ENCODE measurements at regions not wholly inside any gene's neighbourhood (a gene's known extent, or its start where the extent isn't known, plus 50 kb on each side); places are given as distances from the start of the nearest gene placed in this dataset.

GRCh38 chr12:123034865-123035264, 54.4 kb downstream of the ARL6IP4 start:
- no peak overlapping the region for H3K4ac ChIP-seq (replicated peaks; ENCODE audit: insufficient read length, low read depth, low read length)
- no peak overlapping the region for H2BK20ac ChIP-seq (ENCODE audit: low read length)
- no peak overlapping the region for H4K5ac ChIP-seq (ENCODE audit: insufficient read length, low read depth, low read length)
- FAIRE-seq: no peak
- no peak overlapping the region for H3K56ac ChIP-seq (replicated peaks; ENCODE audit: insufficient read length, low read depth, low read length)
- no peak overlapping the region for H2AK5ac ChIP-seq (ENCODE audit: low read depth, low read length)
- no peaks in the 10 kb centered on the region for H3K36me3 ChIP-seq (ENCODE audit: control insufficient read depth in 2 of 4, insufficient read depth in 4 of 4, low read length in 3 of 4)
- H4K91ac ChIP-seq (replicated peaks; ENCODE audit: insufficient read length, low read length): no peak overlapping the region
- H3K23me2 ChIP-seq (ENCODE audit: low read depth, low read length): no peaks in the 10 kb centered on the region
- H3K4me2 ChIP-seq (ENCODE audit: insufficient read depth in 1 of 2, low read depth in 2 of 2, low read length in 2 of 2): no peak overlapping the region
- H3K9ac ChIP-seq (replicated peaks in 1 of 4; ENCODE audit: extremely low read depth in 1 of 4, low read depth in 3 of 4, low read length in 3 of 4): no peak overlapping the region
- no peak overlapping the region for H3K18ac ChIP-seq (ENCODE audit: extremely low read depth, low read length)
- 84% methylated on average over 4 of the region's 4 CpGs; no CpG with 5 or more reads in 1 of the 2 experiments for WGBS, 2 experiments (ENCODE audit: extremely low coverage in 1 of 2, insufficient coverage in 1 of 2, insufficient read length in 1 of 2, insufficient replicate concordance in 2 of 2, low coverage in 1 of 2, low lambda C conversion rate in 2 of 2, missing lambda C conversion rate in 1 of 2)
- no peak overlapping the region for H4K8ac ChIP-seq (ENCODE audit: extremely low read depth, insufficient read depth, low read length)
- POLR2A ChIA-PET (ENCODE audit: partially characterized antibody): no interaction called here
- CTCF ChIA-PET (ENCODE audit: partially characterized antibody): interaction anchor here (3.1 kb wide), 1 partner anchor 28 kb away, joined by 15 read pairs; no protein-coding TSS in a partner anchor
- no peak overlapping the region for H2BK120ac ChIP-seq (replicated peaks; ENCODE audit: low read depth, low read length)
- H2AFZ ChIP-seq (ENCODE audit: low read length): no peak overlapping the region
- no peaks in the 10 kb centered on the region for H3K4me1 ChIP-seq (replicated peaks in 1 of 4; ENCODE audit: control insufficient read depth in 3 of 4, insufficient read depth in 4 of 4, low read length in 3 of 4)
- H3K9me3 ChIP-seq (ENCODE audit: insufficient read depth in 2 of 2, low read depth in 1 of 2, low read length in 1 of 2): no peaks in the 10 kb centered on the region
- H3K23ac ChIP-seq (ENCODE audit: insufficient read length): no peak overlapping the region
- no peak overlapping the region for H3K14ac ChIP-seq (ENCODE audit: insufficient read length)
- no peak for TF ChIP-seq EZH2 (IDR thresholded peaks at IDR 0.05; ENCODE audit: low read depth, low read length, severe bottlenecking)
- TF ChIP-seq RNF2 (IDR thresholded peaks at IDR 0.05; ENCODE audit: borderline replicate concordance, low read depth, low read length, missing control alignments, poor library complexity, severe bottlenecking): no peak
- TF ChIP-seq NANOG (IDR thresholded peaks at IDR 0.05; ENCODE audit: insufficient read depth, low read depth, low read length, poor library complexity, severe bottlenecking): no peak
- no peak for TF ChIP-seq POLR2A (IDR thresholded peaks at IDR 0.05; ENCODE audit: control extremely low read depth in 1 of 2, low read depth in 2 of 2, low read length in 2 of 2)
- TF ChIP-seq CHD2 (IDR thresholded peaks at IDR 0.05; ENCODE audit: low read length): no peak
- no peak for TF ChIP-seq MAFK (IDR thresholded peaks at IDR 0.05; ENCODE audit: low read depth, low read length)
- H3K79me1 ChIP-seq (ENCODE audit: low read depth, low read length): no peaks in the 10 kb centered on the region
- H3K79me2 ChIP-seq (ENCODE audit: control insufficient read depth in 1 of 2, insufficient read depth in 2 of 2, low read length in 2 of 2): no peaks in the 10 kb centered on the region
- no peaks in the 10 kb centered on the region for H3K27me3 ChIP-seq (replicated peaks in 1 of 4; ENCODE audit: control insufficient read depth in 3 of 4, extremely low read depth in 1 of 4, insufficient read depth in 3 of 4, low read length in 3 of 4)
- no peak overlapping the region for H2BK15ac ChIP-seq (ENCODE audit: low read length)
- H4K20me1 ChIP-seq (replicated peaks in 1 of 2; ENCODE audit: control insufficient read depth in 1 of 2, insufficient read depth in 2 of 2, low read length in 2 of 2): no peaks in the 10 kb centered on the region
- no peak overlapping the region for H3K27ac ChIP-seq (ENCODE audit: low read depth, low read length)
- no peak overlapping the region for H2BK5ac ChIP-seq (ENCODE audit: low read depth, low read length)
- H3K4me3 ChIP-seq (ENCODE audit: extremely low read depth in 1 of 4, insufficient read depth in 2 of 4, low read depth in 3 of 4, low read length in 4 of 4): no peak overlapping the region
- H2BK12ac ChIP-seq (ENCODE audit: low read depth, low read length): no peak overlapping the region
- no peak for DNase-seq (ENCODE audit: low read depth in 1 of 2, low spot score in 2 of 2)
